Activated CD4-positive, alpha-beta T cell treated with anti-CD3 and anti-CD28 coated beads, Interleukin-2, amount 50 U/mL, for 1 hour (primary cell): ENCODE measurements at regions not wholly inside any gene's neighbourhood (a gene's known extent, or its start where the extent isn't known, plus 50 kb on each side); places are given as distances from the start of the nearest gene placed in this dataset.
A peak's percentile ranks its signal among the peaks of the same experiment; 100 is the strongest.

ENCODE experiments used
- DNase-seq: peaks from one replicate; pipeline ENCODE4 v3.0.0-alpha.2; 2020

DNA sequence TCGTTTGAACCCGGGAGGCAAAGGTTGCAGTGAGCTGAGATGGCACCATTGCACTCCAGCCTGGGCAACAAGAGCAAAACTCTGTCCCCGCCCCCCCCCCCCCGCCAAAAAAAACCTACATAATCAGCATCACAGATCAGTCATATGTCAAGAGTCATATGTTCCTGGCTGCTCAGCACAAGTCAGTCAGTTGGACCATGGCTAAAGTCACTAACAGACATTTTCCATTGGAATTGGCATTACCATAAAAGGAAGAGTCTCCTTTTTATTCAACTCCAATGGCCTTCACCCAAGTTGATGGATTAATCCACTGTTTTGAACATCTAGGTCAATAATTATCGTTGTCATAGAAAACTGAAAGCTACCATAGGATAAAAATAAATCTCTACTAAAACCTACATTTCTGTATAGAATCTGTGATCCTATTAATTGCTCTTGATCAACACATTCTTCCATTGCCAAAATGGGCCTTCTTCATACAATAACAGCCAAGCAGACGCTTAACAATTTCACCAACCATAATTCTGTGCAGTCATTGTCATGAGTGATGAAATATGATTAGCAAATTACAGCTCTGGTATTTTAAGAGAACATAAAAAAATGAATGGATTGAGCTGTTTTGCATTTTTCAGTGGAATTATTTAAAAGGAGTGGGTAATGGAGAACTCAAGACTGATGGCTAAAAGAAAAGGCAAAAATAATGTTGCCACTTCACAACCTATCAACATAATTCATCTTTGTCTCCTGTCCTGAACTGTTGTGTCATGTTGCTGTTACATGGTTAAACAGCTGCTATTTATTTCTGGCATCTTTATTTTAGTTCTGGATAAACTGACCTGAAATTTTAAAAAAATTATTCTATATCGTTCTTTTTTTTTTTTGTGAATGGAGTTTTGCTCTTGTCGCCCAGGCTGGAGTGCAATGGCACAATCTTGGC lies 555.5 kb upstream of the JARID2 start:
- no peak for DNase-seq

DNA sequence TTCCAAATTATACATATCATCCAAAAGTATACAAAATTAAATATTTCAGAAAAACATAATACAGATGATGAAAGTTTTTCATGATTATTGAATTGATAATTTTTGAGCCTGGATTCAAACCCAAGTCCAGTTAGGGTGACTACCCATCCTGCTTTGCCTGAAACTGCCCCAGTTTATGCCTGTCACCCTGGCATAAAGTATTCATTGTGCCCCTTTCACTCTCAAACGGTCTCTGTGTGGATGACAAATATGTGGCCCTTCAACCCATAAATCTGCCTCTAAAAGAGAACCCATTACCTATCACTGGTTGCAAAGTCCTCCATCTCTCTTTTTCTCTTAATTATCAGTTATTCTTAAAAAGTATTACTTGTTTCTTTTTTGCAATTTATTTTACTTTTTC lies 553.7 kb upstream of the JARID2 start:
- DNase-seq, result no peak

DNA sequence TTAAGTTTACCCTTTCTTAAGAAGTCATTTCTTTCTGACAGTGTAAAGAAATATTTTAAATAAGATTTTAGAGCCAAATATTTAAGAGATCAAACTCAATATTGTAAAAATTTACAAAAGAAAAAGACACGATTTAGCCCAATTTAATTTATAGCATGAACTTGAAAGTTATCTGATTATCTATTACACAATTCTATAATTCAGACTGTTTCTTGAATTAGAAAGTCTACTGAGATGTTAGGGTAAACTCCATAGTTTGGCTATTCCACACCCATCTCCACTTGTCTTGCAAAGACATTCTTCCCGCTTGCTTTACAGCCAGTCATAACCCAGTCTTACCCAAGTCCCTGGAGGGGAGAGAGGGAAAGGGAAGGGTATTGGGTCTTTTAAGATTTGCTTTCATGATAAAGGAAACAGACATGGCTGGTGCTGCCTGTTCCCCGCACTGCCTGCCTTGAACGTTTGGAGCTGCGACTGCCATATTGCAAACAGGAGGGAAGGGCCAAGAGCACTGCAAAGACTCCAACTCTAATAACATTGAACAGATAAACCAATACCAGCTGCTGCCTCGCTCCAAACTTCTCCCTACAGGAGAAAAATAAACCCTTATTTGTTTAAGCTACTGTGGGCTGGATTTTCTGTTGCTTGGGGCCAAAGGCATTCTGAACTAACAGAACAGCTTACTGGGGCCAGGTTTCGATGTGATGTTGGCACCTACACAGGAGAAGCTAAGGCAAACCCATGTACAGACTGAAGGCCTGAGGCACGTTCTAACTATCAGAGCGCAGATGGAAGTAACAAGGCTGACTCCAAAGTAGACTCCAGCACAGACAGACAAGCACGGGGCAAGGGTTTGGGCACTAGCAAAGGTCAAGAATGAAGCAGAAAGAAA lies 552.3 kb upstream of the JARID2 start:
- no peak for DNase-seq

DNA sequence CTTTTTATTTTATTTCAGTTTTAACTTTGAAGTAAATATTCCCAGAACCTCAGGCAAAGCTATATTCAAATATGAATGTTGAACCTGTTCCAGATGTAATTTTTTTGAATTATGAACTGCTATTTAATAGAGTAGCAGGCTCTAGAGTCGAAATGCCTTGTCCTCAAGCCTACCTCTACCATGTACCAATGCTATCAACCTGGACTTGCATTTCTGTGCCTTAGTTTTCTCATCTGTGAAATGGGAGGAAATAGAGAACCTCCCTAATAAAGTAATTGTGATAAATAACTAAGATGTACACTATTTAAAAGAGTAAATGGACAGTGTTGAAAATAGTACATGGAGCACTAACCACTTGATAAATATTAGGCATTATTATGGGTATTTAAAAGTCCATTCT lies 551.6 kb upstream of the JARID2 start:
- no peak for DNase-seq

DNA sequence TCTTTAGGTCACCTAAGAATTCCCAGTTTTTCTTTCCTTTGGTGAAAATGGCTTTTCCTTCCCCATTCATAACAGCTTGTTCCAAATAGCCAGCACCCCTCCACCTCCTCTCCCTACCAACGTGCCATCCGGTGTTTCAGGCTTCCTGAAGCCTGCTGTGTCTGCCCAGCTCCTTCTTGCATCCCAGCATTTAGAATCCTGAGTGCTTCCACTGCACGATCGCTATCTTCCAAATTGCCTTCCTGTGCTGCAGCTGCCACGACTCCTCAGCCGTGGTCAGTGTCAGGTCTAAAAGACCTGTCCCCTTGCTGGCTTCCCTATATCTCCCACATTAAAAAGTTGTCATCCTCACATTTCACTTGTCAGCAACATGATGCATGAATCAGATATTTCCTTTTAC lies 550.3 kb upstream of the JARID2 start:
- DNase-seq, result no peak

DNA sequence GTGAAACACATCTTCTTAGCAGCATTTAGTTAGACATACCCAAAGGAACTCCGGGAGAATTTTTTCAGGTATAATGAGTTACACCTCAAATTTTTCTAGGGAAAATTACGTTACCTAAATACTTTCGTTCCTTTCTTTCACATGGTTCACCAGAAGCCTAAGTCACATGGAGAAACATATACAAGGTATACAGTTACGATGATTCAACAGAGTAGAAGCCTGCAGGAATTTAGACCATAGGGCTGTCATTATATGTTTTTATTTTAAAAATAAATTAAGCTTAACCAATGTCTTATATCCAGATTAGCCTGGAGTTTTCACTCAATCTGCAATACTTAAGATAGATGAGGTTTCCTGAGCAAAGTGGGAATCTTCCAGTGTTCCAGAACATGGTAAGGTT lies 549.5 kb upstream of the JARID2 start:
- DNase-seq, result no peak

DNA sequence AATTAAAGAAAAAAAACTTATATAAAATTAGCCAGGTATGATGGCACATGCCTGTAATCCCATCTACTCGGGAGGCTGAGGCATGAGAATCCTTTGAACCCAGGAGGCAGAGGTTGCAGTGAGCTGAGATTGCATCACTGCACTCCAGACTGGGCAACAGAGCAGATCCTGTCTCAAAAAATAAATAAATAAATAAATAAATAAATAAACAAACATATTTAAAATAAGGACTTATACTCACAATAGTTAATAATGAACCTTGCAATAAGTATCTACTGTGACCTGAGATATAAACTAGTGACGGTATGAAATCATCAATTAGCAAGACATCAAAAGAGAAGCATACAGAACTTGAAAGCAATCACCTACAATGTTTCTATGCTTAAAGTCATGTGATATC lies 548.4 kb upstream of the JARID2 start:
- no peak for DNase-seq

DNA sequence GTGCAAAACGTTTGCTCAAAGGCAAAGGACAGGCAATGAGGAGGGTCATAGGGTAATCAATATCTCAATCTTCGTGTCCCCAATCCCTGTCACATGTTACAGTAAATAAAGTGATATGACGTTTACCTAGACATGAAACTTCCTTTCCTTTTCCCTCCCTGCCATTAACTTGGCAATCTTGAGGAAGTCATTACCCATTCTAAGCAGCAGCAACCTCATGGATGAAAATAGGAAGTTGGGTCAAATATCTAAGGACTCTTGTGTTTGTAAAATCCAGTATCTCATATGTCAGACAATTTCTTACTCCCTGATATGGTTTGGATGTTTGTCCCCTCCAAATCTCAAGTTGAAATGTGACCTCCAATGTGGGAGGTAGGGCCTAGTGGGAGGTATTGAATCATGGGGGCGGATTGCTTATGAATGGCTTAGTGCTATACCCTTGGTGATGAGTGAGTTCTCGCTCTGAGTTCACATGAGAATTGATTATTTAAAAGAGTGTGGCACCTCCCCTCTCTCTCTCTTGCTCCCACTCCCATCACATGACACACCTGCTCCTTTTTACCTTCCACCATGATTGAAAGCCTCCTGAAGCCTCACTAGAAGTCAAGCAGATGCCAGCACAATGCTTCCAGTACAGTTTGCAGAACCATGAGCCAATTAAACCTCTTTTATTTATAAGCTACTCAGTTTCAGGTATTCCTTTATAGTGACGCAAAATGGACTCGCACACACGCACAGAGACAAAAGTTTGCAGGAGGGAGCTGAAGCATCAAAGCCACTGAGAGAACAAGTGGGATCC lies 545.9 kb upstream of the JARID2 start:
- no peak for DNase-seq

DNA sequence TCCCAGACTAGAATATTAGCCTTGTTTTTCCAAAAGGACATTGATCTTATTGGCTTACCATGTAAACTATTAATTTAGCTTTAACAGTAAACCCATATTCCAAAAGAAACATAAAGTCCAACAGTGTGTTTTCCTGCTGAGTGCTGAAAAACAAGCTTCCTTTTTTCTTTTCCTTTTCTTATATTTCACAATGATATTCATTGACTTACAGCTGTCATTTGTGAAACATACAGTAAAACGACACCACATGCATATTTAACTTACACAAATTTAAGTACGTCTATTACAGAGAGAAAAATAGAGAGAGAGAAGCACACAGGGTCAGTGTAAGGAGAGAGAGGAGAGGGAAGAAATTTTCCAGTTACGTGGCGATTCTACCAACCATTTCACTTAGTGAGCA lies 543.9 kb upstream of the JARID2 start:
- DNase-seq, result no peak

DNA sequence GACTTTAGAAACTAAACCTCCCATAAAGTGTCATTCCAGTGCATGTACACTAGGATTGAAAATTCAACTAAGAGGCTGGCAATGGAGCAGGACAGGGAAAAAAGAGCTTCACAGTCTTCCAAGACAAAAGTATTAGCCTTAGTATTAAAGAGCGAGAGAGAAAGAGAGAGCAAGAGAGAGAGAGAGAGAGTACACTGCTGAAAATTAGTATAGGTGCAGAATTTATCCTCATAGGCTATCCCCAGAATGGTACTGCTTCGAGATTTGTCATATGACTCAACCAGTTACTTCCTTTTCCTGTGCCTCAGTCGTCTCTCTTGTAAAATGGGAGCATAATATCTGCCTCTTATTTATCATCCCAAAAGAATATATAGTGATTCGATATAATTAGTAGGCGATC lies 543.2 kb upstream of the JARID2 start:
- DNase-seq, result no peak

DNA sequence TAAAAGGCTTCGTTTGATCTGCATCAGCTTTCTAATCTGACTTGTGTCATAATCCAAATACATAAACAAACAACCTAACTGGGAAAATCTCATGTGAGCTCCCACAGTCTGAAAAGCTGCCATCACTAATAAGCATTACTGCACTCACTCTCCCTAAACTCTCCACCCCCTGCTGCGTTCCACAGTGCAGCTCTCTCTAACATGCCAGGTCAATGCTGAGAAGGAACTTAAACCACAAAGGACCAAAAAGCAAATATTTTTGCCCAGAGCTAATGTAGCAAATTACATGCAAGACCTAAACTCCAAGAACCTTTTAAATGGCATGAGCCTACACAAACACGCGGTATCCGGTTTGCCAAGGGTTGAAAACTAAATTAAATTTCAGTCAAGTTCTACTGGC lies 542.3 kb upstream of the JARID2 start:
- DNase-seq, result no peak

DNA sequence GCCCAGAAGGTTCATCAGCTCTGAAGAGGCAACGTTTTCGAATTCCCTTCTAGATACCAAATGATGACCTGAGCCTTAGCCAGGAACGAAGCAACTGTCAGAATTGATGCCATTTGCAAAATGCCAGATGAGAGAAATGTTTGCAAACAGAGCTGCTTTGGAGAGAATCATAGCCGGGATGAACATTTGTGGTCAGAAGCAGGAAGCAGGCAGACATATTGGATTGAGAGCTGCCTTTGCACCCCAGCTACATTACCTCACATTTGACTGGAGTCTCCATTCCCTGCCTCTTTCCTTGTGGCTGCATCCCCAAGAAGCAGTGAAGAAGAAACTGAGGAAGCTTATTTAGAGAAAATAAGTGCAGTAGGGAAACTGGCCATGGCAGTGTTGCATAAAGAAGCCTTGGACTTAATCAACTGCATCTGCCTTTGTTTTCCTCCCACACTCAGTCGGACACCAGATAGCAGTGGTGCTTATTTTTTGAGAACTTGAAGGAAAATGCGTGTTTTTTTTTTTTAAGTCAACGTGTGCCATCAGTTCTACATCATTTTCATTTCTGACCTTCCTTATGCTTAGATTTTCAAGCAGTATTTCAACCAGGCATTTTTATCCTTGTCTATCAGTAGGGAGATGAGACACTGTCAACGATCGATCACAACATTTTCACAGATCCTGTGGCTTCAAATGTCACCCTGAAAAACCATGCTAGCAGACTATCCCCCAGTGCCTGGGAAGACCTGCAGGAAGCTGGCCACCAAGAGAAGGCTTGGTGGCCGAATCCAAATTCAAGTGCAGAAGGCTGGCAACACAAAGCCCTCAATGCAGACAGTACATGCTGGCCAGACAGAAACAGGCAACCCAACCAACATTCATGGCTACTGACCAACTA lies 541.2 kb upstream of the JARID2 start:
- no peak for DNase-seq

DNA sequence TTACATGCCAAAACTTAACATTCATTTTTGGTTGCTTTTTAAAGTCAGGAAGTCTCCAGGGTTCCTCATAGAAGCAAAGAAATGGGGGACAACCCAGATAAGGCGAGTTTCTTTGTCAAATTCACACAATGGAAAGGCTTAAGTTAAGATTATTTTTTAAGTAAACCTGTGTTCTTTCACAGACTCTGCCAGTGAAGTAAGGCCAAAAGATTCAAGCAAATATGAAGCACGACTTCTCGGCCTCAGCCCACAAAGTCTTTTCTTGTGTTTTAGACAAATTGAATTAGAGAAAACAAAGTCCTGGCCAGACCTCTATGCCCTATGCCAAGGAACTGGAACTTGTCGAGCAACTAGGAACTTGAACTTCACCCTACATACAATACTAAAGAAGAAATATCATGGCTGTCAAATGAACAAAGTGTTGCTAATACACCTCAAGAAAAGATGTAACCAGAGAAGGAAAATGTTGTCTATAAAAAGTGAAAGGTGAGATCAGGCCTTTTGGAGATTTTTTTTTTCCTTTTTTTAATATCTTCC lies 540.0 kb upstream of the JARID2 start:
- no peak for DNase-seq

DNA sequence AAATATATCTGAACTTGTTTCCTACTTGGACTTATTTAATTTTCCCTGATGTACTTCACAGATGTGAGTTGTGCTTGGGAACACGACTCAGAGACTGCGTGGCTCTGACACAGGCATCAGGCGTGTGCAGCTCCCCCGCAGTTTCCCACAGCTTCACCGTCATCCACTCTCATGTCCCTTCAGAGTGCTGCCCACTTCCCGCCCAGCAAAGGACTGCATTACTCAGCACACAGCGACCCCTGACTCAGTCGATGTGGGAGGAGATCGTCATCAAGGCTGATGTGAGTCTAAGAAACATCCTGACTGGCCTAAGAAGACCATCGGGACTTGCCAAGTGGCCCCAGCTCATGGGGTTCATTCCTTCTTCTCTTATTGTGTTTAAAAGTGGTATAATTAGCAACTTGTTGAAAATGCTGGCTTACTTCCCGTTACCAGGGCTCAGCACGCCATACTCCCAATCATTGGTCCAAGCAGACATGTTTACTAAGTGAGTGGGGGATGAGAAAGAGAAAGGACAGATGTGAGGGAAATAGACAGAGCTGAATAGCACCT lies 539.4 kb upstream of the JARID2 start:
- DNase-seq, result no peak

DNA sequence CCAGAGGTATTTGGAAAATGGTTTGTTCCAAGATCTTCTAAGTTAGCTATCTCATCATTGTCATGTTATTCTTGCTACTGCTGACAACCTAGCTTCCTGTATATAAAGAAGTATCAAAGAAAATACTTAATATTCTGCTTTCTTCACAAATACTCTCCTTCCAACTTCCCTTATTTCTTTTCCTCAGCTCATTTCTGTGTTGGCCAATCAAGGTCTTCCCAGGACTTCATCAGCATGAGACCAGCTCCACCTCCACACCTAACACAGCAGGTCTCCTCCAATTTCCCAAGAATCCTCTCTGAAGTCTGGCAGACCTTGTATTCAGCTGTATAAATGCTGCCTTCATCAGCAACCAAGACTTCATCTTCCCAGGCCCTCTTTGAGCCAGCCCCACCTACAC lies 538.6 kb upstream of the JARID2 start:
- no peak for DNase-seq

DNA sequence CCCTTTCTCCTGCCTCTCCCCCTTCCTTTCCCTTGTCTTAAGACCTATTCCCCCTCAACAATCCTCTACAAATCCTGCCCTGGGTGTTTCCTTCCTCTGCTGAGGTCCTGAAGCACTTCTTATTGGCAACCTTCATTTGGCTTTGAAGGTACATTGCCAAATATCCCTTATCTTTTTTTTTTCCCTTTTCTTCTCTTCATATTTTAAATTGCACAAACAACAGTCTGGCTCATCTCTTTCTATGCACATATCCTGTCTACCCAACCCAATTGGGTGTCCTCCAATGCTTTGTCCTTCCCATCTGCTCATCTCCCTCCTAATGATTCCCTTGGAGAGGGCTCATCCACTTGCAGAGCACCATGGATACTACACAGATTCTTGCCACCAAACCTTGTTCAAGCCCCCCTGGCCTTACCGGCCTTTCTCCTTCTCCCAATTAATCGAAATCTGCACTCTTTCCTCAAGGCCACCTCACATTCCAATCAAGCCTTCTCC lies 537.9 kb upstream of the JARID2 start:
- no peak for DNase-seq

DNA sequence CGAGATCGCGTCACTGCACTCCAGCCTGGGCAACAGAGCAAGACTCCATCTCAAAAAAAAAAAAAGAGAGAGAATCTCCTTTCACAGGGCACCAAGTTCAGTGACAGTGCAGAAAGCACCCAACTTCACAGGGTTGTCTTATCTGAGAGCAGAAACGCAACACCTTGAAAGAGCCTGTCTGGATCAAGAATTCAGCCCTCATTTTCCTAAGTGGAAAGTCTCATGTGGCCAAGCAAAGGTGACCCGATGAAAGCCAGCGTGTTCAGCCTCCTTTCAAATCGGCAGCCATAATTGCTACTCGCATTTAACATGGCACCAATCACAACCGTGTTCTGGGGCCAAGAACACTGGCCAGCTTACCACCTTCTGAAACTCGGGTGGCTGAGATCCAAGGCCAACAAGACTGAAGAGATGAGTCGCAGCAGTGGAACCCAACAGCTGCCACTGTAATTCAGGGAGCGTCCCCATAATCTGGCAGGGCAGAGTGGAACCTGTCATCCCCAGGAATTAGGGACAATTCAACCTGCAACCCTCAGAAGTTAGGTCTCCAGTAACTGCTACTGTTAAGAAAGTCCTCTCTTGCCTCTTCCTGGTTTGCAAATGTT lies 536.7 kb upstream of the JARID2 start:
- no peak for DNase-seq

DNA sequence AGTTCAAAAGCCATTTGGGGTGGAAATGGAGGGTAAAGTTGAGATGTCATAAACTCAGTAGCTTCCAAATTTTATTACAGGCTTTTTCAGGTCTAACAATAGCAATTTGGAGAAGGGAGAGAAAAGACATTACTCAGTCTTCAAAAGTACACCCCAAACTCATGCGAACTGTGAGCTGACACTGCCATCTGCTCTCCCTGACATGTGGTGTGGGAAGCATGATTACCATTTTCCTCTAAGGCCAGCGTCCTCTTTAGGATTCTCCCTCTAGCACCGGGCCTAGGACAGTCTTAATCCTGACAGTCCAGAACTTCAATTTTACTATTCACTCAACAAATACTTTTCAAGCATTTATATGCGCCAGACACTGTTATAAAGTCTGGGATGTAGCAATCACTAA lies 536.0 kb upstream of the JARID2 start:
- no peak for DNase-seq

DNA sequence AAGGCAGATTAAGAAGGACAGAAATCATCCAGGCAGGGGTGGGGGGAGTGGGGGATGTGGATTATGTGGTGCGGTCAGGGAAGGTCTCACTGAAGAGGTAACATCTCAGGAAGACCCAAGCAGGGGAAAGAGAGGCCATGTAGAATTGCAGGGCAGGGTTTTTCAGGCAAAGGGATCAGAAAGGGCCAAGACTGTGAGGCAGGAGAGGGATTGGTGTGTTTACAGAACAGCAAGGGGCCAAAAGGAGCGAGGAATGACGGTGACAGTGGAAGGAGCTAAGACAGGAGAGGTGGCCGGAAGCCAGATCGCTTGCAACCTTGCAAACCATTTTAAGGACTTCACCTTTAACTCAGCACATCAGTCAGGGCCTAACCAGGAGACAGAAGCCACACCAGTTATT lies 535.4 kb upstream of the JARID2 start:
- DNase-seq, result no peak

DNA sequence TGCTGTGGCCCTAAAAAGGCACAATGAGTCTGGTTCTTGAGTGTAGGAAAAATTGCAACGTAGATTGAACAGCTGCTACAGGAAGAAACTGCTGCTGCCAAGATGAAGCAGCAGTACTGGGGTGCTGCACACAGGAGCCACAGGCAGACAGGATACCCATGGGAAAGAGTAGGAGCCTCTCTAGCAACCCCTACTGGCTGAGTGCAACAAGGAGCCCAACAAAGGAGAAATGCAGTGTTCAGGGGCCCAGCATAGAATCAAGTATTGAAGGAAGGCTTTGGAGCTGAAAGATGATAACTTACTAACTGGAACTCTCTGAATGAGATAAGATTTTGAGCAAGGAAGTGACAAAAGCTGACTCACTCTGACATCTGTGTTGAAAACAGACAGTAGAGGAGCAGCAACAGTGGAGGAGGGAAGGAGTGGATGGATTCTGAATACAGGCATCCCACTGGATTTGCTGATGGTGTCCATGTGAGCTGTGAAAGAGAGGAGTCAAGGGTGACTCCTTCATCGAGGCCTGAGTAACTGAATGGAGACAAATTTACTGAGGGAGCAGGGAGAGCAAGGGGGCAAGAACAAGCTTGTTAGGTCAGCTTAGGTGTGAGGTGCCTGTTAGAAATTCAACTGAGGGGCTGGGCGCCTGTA lies 534.7 kb upstream of the JARID2 start:
- DNase-seq, result peak; percentile 23
